ENCODE measurements at regions not wholly inside any gene's neighbourhood (a gene's known extent, or its start where the extent isn't known, plus 50 kb on each side); places are given as distances from the start of the nearest gene placed in this dataset.
"Not testable (repeated sequence)": the region's sequence is repeated elsewhere in the genome, so short reads cannot be mapped to it uniquely, and the experiment has no call there.

GRCh38 chr5:154653418-154653763, 101.8 kb upstream of the LARP1 start:
- no peak for DNase-seq (ENCODE audit: low spot score)

- peak; percentile 80 for DNase-seq (ENCODE audit: low spot score)
Observed at GRCh38 chr5:154652746-154653417, 102.3 kb upstream of the LARP1 start.

GRCh38 chr5:154651795-154652194, 103.4 kb upstream of the LARP1 start:
- DNase-seq (ENCODE audit: low spot score): not testable (repeated sequence)

GRCh38 chr5:154648706-154649105, 106.5 kb upstream of the LARP1 start:
- peak; percentile 76 for DNase-seq (ENCODE audit: low spot score)

- no peak for DNase-seq (ENCODE audit: low spot score)
Observed at GRCh38 chr5:154648229-154648628, 106.9 kb upstream of the LARP1 start.

- DNase-seq (ENCODE audit: low spot score): peak; percentile 54
Observed at GRCh38 chr5:154647761-154648145, 107.4 kb upstream of the LARP1 start.

- DNase-seq (ENCODE audit: low spot score): peak; percentile 86
Observed at GRCh38 chr5:154647114-154647760, 107.9 kb upstream of the LARP1 start.

DNA sequence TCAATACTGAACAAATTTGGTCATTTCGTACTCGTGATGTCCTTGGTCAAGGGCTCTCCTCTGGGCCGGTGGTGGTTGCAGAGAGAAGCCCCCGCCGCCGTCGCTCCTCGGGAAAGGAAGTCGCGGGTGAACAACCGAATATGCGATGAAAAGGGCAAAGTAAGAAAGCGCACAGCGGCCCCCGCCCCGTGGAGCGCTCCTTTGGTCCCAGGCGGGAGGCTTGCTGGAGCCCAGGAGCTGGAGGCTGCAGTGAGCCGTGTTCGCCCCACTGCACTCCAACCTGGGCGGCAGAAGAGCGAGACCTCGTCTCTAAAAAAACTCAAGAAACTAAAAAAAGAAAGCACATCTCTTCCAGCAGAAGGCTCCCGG, 108.4 kb upstream of the LARP1 start:
- no peak for DNase-seq (ENCODE audit: low spot score)

- DNase-seq (ENCODE audit: low spot score): no peak
Observed at GRCh38 chr5:154644745-154645411, 110.3 kb upstream of the LARP1 start.

DNA sequence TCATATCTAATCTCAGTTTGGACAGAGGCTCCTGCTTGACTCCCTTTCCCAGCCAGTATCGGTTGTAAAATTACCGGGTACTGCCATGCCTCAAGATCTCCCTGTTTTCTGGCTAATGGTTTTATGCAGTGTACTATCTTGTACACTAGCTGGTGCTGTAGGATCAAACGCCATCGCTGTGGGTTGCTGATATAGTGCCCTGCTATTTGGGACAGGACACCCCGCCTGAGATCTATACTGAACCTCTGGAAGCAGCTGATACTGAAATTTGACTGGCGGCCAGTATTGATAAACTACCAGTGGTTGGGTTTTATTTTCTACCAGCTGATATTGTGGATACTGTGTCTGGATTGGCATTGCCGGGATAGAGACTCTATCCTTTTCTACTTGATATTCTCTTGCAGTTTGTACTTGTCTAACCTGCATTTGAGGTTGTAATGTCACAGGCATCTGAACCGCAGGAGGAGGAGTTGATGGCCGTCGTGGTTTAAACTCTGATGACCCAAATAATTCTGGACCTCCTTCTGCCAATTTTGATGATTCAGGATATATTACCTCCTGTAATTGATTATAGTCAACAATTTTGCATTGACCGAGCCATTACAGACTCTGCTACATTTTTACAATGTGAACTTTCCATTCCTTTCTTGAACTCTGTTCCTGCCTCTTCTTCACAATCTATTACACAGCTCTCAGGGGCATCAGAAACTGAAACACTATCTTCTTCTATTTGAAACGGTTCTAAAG, 112.5 kb upstream of the LARP1 start:
- DNase-seq (ENCODE audit: low spot score): peak; percentile 86

GRCh38 chr5:154640213-154640831, 114.9 kb upstream of the LARP1 start:
- DNase-seq (ENCODE audit: low spot score): peak; percentile 45

DNA sequence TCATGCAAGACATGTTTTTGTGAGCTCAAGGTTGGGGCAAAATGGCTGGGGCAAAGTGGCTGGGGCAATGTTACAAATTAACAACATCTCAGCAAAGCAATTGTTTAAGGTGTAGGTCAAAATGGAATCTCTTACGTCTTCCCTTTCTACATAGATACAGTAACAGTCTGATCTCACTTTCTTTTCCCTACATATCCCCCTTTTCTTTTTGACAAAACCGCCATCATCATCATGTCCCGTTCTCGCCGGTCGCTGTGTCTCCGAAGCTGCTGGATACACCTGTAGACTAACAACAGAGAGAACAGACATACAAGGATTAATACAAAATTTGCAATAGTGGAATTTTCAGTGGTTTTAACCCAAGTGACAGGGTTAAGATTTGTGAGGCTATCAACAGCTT, 118.4 kb upstream of the LARP1 start:
- DNase-seq (ENCODE audit: low spot score): not testable (repeated sequence)

- not testable (repeated sequence) for DNase-seq (ENCODE audit: low spot score)
Observed at GRCh38 chr5:154636271-154636670, 118.9 kb upstream of the LARP1 start.

DNA sequence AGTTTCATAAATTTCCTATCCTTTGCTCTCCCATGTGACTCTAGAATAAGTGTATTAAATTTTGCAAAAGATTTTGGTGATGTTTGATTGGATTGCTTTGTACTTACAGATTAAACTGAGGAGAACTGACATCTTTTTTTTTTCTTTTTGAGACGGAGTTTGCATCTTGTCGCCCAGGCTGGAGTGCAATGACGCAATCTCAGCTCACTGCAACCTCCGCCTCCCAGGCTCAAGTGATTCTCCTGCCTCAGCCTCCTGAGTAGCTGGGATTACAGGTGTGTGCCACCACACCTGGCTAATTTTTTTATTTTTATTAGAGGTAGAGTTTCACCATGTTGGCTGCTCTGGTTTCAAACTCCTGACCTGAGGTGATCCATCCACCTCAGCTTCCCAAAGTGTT, 121.4 kb upstream of the LARP1 start:
- not testable (repeated sequence) for DNase-seq (ENCODE audit: low spot score)

- no peak for DNase-seq (ENCODE audit: low spot score)
Observed at GRCh38 chr5:154631141-154631540, 124.0 kb upstream of the LARP1 start.

DNA sequence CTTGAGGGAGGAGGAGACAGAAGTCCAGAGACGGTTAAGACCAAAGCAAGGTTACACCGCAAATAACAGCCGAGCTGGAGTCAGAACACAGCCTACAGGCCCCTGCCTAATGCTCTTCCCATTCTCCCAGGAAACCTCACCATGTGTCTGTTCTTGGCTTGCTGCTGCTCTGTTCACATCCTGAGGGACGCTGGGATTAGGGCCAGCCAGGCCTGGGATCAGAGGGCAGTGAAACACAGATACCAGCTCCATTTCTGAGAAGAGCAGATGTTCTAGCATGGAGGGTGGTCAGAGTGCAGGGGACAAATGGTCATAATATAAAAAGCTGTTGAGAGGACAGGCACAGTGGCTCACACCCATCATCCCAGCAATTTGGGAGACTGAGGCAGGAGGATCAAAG, 124.8 kb upstream of the LARP1 start:
- DNase-seq (ENCODE audit: low spot score): no peak

DNA sequence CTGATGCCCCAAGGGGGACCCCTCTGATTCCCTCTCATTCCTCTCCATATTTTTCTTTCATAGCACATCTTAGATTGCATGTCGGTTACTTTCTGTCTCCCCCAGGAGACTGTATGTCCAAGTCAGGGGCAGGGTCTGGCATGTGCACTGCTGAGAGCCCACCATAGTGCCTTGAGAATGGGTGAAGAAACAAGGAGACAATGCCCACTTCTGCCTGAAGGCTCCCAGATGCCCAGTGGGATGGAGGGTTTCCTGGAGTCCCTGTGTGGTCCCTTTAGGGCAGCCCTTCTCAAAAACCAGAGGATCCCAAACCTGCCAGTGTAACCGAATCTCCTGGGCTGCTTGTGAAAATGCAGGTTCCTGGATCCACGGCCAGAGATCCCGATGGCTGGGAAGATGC, 126.5 kb upstream of the LARP1 start:
- DNase-seq (ENCODE audit: low spot score): no peak

GRCh38 chr5:154627698-154628678, 127.2 kb upstream of the LARP1 start:
- DNase-seq (ENCODE audit: low spot score): no peak

DNA sequence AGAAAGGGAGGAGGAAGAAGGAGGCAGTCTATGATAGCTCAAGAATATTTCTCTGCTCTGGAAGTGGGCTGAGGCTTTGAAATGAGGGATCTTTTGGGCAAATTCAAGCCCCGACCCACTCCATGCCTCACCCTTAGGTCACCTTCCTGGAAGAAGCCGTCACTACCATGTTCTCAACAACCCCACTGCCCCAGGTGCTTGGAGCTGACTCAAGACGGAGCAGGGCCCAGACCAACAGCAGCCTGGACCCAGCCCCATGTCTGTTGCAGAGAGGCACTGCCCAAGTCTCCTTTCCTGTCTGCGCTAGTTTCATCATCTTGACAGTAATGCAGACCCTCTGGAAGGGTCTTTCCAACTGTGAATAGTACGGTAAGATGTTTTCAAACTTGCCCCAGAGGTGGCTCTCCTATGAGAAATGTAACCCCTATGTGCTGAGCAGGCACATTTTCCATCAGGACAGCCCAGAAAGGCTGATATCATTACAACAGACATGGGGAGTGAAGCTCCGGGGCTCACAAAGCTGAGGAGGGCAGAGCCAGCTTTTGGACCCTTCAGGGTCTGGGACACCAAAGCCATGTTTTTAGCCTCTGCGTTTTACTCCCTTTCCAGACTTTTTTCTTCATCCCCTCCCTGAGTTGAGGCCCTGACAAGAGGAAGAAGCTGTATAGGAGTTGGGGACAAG, 128.2 kb upstream of the LARP1 start:
- DNase-seq (ENCODE audit: low spot score): no peak

DNA sequence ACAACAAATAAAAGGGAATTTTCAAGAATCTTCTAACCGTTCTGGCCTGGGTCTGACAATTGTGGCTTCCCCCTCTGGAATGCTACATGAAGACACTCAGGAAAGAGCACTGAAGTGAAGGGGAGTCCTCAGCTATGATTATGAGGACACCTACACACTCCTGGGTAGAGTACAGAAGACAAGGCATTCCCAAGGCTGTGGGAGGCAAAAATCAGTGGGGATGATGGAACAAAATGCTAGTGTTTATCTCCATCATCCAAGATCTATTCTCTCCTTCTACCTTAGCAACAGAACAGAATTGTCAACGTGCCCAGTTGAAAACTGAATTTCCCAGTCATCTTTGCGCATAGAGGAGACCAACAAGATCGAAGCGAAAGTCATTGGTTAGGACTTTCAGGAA, 130.1 kb upstream of the LARP1 start:
- DNase-seq (ENCODE audit: low spot score): no peak

DNA sequence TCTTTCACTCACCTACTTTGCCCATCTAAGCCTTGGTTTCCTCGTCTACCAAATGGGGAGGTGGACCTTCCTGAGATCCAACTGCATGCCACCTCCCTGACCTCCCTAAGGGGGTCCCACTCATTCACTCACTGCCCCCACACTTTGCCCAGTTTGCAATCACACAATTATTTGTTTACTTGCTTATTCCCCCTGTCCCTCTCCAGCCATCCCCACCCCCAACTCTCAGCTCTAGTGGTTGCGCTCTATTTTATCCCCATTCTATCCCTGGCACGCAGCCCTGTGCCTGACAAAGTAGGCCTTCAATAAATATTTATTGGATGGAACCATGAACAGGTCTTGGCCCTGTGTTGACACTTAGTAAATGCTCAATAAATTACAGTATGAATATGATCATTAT, 130.8 kb upstream of the LARP1 start:
- DNase-seq (ENCODE audit: low spot score): no peak
